Thoracic aorta (tissue), 2 donors: ENCODE measurements at regions not wholly inside any gene's neighbourhood (a gene's known extent, or its start where the extent isn't known, plus 50 kb on each side); places are given as distances from the start of the nearest gene placed in this dataset.
"Not testable (repeated sequence)": the region's sequence is repeated elsewhere in the genome, so short reads cannot be mapped to it uniquely, and the experiment has no call there.

ENCODE experiments used
- ATAC-seq: fragments of 150-250 bp; one replicate; pipeline ENCODE4 v1.8.0; 2017; ENCODE audit warnings: low read depth; ENCODE audit not compliant: insufficient number of reproducible peaks, low FRiP score
- DNase-seq: peaks from one replicate; pipeline ENCODE4 v3.0.0-alpha.2; 2020; ENCODE audit warnings: low spot score
- H3K27ac ChIP-seq, 2 donors: fragments of 200-600 bp; sonication (generic); 1 replicate in 1 of 2; 2 replicates in 1 of 2; pipeline ENCODE4 v1.5.1; 2016; ENCODE audit warnings: mild to moderate bottlenecking in 2 of 2, moderate library complexity in 2 of 2
- H3K27me3 ChIP-seq: fragments of 200-600 bp; sonication (generic); replicated peaks from 2 replicates; pipeline ENCODE4 v1.6.0; 2016; ENCODE audit warnings: mild to moderate bottlenecking; ENCODE audit not compliant: insufficient read depth
- H3K36me3 ChIP-seq: fragments of 200-600 bp; sonication (generic); one replicate; pipeline ENCODE4 v1.5.1; 2016
- H3K4me1 ChIP-seq, 2 donors: fragments of 200-600 bp; sonication (generic); 1 replicate in 1 of 2; 2 replicates in 1 of 2; pipeline versions ENCODE4 v1.5.1 to v1.6.0; 2016; ENCODE audit warnings: low read depth in 2 of 2, mild to moderate bottlenecking in 1 of 2; ENCODE audit not compliant: control insufficient read depth in 1 of 2
- H3K4me3 ChIP-seq: fragments of 200-600 bp; sonication (generic); 2 replicates; pipeline ENCODE4 v1.5.1; 2016; ENCODE audit warnings: mild to moderate bottlenecking
- H3K9me3 ChIP-seq: fragments of 200-600 bp; sonication (generic); 2 replicates; pipeline ENCODE4 v1.5.1; 2016
- TF ChIP-seq, protein P1 (sequence below): fragments of 200-600 bp; sonication (generic); IDR thresholded peaks from one replicate; pipeline ENCODE4 v1.5.1; 2019; ENCODE audit warnings: antibody characterized with exemption

DNA sequence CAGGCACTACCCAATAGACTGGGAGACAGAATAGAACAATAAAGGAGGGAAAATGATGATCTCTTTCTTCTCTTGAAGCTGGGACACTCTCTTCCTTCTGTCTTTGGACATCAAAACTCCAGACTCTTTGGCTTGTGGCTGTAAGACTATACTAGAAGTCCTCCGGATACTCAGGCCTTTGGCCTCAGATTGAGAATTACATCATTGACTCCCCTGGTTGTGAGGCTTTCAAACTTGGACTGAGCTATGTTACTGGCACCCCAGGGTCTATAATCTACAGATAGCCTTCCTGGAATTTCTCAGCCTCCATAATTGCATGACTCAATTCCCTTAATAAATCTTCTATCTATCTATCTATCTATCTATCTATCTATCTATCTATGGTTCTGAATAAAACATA lies 294.2 kb upstream of the CT83 start:
- H3K36me3 ChIP-seq: no peaks in the 10 kb centered on the region
- DNase-seq (no peak), ATAC-seq (no peak)
- TF ChIP-seq, protein P1, sequence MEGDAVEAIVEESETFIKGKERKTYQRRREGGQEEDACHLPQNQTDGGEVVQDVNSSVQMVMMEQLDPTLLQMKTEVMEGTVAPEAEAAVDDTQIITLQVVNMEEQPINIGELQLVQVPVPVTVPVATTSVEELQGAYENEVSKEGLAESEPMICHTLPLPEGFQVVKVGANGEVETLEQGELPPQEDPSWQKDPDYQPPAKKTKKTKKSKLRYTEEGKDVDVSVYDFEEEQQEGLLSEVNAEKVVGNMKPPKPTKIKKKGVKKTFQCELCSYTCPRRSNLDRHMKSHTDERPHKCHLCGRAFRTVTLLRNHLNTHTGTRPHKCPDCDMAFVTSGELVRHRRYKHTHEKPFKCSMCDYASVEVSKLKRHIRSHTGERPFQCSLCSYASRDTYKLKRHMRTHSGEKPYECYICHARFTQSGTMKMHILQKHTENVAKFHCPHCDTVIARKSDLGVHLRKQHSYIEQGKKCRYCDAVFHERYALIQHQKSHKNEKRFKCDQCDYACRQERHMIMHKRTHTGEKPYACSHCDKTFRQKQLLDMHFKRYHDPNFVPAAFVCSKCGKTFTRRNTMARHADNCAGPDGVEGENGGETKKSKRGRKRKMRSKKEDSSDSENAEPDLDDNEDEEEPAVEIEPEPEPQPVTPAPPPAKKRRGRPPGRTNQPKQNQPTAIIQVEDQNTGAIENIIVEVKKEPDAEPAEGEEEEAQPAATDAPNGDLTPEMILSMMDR: no peak
- H3K4me1 ChIP-seq: no peaks in the 10 kb centered on the region
- no peaks in the 10 kb centered on the region for H3K9me3 ChIP-seq
- no peak overlapping the region for H3K4me3 ChIP-seq
- H3K27me3 ChIP-seq: no peaks in the 10 kb centered on the region
- no peak overlapping the region for H3K27ac ChIP-seq

DNA sequence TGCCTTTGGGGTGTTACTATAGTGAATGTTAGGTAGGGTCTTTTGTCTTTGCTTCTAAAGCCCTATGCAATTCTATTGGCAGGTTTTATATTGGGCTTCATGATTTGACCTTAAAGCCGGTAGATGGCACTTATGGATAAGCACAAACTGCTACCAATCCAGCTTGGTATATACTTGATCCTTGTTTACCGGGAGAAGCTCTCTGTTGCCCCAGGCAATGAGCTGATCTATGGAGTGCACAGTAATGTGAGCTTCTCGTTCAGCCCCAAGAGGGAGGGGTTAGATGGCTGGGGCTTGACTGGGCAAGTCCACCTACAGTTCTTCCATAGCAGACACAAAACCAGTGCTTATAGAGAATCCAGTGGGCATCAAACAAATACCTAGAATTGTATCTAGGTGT lies 287.2 kb upstream of the CT83 start:
- no peaks in the 10 kb centered on the region for H3K4me1 ChIP-seq
- H3K27me3 ChIP-seq: no peaks in the 10 kb centered on the region
- no peaks in the 10 kb centered on the region for H3K9me3 ChIP-seq
- DNase-seq (no peak), ATAC-seq (no peak)
- H3K36me3 ChIP-seq: no peaks in the 10 kb centered on the region
- TF ChIP-seq, protein P1: no peak
- no peak overlapping the region for H3K27ac ChIP-seq
- H3K4me3 ChIP-seq: no peak overlapping the region

DNA sequence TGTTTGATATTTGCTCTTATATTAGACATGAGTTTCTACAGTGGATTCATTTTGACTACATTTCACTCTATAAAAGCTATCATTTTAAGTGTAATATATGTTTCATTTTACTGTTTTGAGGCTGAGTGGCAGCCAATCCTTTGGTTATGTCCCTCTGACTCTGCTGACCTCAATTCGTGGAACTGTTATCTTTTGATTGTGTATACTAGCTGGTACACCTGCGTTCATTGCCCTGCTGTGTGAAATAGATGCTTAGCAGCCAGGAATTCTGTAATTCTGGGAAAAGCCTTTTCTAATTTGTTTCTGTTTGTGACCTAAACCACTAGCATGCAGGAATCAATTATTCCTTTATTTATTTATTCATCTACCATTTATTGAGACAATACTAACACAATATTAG lies 269.4 kb upstream of the CT83 start:
- Histone ChIP-seq H3K27me3 (no peaks in the 10 kb centered on the region), H3K36me3 (no peaks in the 10 kb centered on the region), H3K27ac (no peak overlapping the region), H3K9me3 (no peaks in the 10 kb centered on the region), H3K4me3 (no peak overlapping the region), H3K4me1 (no peaks in the 10 kb centered on the region)
- no peak for ATAC-seq
- no peak for DNase-seq
- TF ChIP-seq, protein P1: no peak

DNA sequence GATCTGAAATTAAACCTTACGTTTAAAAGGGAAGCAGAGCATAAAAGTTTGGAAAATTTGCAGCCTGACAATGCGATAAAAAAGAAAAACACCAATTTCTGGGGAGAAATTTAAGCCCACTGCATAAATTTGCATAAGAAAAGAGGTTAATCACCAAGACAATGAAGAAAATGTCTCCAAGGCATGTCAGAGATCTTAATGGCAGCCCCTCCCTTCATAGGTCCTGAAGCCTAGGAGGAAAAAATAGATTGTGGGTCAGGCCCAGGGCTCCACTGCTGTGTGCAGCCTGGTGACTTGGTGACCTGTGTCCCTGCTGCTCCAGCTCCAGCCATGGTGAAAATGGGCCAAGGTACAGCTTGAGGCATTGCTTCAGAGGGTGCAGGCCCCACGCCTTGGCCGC lies 264.0 kb upstream of the CT83 start:
- DNase-seq (no peak), ATAC-seq (no peak)
- Histone ChIP-seq H3K4me3 (no peak overlapping the region), H3K4me1 (no peaks in the 10 kb centered on the region), H3K9me3 (no peaks in the 10 kb centered on the region), H3K27ac (no peak overlapping the region), H3K36me3 (no peaks in the 10 kb centered on the region), H3K27me3 (no peaks in the 10 kb centered on the region)
- TF ChIP-seq, protein P1: no peak

DNA sequence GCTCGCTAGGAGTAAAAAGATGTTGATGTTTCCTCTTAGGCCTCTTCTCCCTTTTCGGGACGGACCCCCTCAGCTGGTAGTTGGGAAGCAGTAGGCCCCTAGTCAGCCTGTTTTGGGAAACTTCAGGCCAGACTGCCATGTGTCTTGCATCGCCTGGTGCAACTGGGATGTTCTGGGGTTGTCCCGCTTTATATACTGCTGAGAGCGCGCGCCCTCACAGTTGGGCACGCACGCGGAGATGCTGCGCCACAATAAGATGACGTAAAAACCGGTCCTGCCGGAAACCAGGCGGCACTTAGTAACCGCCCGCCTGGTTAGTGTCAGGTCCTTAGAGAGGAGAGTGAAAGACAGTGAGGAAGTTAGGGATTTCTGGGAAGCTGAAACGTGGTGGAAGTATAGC lies 231.3 kb upstream of the CT83 start:
- no peak overlapping the region for H3K27ac ChIP-seq
- no peaks in the 10 kb centered on the region for H3K36me3 ChIP-seq
- H3K9me3 ChIP-seq: no peaks in the 10 kb centered on the region
- ATAC-seq: no peak
- no peak for DNase-seq
- no peaks in the 10 kb centered on the region for H3K27me3 ChIP-seq
- H3K4me1 ChIP-seq: no peaks in the 10 kb centered on the region
- H3K4me3 ChIP-seq: no peak overlapping the region
- TF ChIP-seq, protein P1: no peak

DNA sequence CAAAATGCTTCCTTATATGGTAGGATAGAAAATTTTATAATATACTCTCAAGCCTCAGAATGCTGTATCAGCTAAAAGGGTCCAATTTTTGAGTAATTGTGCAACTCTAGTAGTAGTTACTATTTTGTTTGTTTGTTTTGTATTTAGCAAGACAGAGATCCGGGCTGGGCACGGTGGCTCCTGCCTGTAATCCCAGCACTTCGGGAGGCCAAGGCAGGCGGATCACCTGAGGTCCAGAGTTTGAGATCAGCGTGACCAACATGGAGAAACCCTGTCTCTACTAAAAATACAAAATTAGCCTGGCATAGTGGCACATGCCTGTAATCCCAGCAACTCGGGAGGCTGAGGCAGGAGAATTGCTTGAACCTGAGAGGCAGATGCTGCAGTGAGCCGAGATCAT lies 216.8 kb upstream of the CT83 start:
- not testable (repeated sequence) for H3K9me3 ChIP-seq, H3K27ac ChIP-seq, H3K4me3 ChIP-seq, H3K4me1 ChIP-seq, ATAC-seq, H3K36me3 ChIP-seq, DNase-seq, H3K27me3 ChIP-seq
